ENCODE measurements at regions not wholly inside any gene's neighbourhood (a gene's known extent, or its start where the extent isn't known, plus 50 kb on each side); places are given as distances from the start of the nearest gene placed in this dataset.

DNA sequence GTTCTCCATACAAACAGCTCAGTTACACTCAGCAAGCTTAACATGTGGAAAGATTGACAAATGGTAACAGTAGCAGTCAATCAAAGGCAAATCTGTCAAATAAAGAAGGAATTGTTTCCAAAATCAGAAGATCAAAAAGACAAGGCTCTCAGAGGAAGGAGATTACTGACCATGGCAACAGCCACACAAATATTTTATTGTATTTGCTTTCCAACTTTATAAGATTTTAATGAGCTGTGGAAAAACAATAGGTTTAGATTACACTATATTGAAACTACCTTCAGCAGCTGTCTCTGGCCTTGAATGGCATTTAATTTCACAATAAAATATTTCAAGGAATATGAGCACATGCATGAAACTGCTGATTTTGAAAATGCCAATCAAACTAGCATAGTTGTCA is 1143.9 kb upstream of the GJE1 start:
- TF ChIP-seq, protein P1, sequence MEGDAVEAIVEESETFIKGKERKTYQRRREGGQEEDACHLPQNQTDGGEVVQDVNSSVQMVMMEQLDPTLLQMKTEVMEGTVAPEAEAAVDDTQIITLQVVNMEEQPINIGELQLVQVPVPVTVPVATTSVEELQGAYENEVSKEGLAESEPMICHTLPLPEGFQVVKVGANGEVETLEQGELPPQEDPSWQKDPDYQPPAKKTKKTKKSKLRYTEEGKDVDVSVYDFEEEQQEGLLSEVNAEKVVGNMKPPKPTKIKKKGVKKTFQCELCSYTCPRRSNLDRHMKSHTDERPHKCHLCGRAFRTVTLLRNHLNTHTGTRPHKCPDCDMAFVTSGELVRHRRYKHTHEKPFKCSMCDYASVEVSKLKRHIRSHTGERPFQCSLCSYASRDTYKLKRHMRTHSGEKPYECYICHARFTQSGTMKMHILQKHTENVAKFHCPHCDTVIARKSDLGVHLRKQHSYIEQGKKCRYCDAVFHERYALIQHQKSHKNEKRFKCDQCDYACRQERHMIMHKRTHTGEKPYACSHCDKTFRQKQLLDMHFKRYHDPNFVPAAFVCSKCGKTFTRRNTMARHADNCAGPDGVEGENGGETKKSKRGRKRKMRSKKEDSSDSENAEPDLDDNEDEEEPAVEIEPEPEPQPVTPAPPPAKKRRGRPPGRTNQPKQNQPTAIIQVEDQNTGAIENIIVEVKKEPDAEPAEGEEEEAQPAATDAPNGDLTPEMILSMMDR (IDR thresholded peaks at IDR 0.05; ENCODE audit: insufficient read depth, low read depth, low read length) = no peak
- no peak for TF ChIP-seq EZH2 (IDR thresholded peaks at IDR 0.05; ENCODE audit: insufficient read depth, low read length)
